ENCODE measurements at regions not wholly inside any gene's neighbourhood (a gene's known extent, or its start where the extent isn't known, plus 50 kb on each side); places are given as distances from the start of the nearest gene placed in this dataset.
A peak's percentile ranks its signal among the peaks of the same experiment; 100 is the strongest.

- Histone ChIP-seq H3K27me3 (no peaks in the 10 kb centered on the region), H3K4me1 (peaks cover 0 to 10% (median 2%) of the 10 kb centered on the region in 4 donors), H3K4me3 (no peak overlapping the region), H3K27ac (no peak overlapping the region), H3K9me3 (no peaks in the 10 kb centered on the region), H3K36me3 (no peaks in the 10 kb centered on the region)
- ATAC-seq (no peak), DNase-seq (no peak)
- intact Hi-C loops (cut with DNase I): loop anchor here (5.0 to 10.0 kb wide), 5 partner anchors 104 to 904 kb away; no protein-coding TSS in a partner anchor
- no CpG with 5 or more reads among the region's 1 CpG for WGBS (ENCODE audit: insufficient coverage, low coverage, low lambda C conversion rate, missing lambda C conversion rate)
- no peak for TF ChIP-seq POLR2A (IDR thresholded peaks at IDR 0.05)
- TF ChIP-seq, protein P1, sequence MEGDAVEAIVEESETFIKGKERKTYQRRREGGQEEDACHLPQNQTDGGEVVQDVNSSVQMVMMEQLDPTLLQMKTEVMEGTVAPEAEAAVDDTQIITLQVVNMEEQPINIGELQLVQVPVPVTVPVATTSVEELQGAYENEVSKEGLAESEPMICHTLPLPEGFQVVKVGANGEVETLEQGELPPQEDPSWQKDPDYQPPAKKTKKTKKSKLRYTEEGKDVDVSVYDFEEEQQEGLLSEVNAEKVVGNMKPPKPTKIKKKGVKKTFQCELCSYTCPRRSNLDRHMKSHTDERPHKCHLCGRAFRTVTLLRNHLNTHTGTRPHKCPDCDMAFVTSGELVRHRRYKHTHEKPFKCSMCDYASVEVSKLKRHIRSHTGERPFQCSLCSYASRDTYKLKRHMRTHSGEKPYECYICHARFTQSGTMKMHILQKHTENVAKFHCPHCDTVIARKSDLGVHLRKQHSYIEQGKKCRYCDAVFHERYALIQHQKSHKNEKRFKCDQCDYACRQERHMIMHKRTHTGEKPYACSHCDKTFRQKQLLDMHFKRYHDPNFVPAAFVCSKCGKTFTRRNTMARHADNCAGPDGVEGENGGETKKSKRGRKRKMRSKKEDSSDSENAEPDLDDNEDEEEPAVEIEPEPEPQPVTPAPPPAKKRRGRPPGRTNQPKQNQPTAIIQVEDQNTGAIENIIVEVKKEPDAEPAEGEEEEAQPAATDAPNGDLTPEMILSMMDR (IDR thresholded peaks at IDR 0.05): no peak
These were observed 51.7 kb upstream of the COBL start for GRCh38 chr7:51368334-51368733.

- no peak overlapping the region for H3K4me3 ChIP-seq
- H3K27ac ChIP-seq: no peak overlapping the region
- no peaks in the 10 kb centered on the region for H3K36me3 ChIP-seq
- H3K27me3 ChIP-seq: no peaks in the 10 kb centered on the region
- ATAC-seq (peak; percentile 62 to 72 (median 68)), DNase-seq (no peak)
- TF ChIP-seq POLR2A (IDR thresholded peaks at IDR 0.05): no peak
- TF ChIP-seq, protein P1 (IDR thresholded peaks at IDR 0.05): no peak
- peaks cover 0 to 10% (median 2%) of the 10 kb centered on the region in 4 donors for H3K4me1 ChIP-seq
- intact Hi-C loops (cut with DNase I): loop anchor here (5.0 to 10.0 kb wide), 5 partner anchors 103 to 903 kb away; no protein-coding TSS in a partner anchor
- no peaks in the 10 kb centered on the region for H3K9me3 ChIP-seq
- WGBS (ENCODE audit: insufficient coverage, low coverage, low lambda C conversion rate, missing lambda C conversion rate): 17% methylated on average over 3 of the region's 3 CpGs
These were observed 51.0 kb upstream of the COBL start for GRCh38 chr7:51367614-51367968.

DNA sequence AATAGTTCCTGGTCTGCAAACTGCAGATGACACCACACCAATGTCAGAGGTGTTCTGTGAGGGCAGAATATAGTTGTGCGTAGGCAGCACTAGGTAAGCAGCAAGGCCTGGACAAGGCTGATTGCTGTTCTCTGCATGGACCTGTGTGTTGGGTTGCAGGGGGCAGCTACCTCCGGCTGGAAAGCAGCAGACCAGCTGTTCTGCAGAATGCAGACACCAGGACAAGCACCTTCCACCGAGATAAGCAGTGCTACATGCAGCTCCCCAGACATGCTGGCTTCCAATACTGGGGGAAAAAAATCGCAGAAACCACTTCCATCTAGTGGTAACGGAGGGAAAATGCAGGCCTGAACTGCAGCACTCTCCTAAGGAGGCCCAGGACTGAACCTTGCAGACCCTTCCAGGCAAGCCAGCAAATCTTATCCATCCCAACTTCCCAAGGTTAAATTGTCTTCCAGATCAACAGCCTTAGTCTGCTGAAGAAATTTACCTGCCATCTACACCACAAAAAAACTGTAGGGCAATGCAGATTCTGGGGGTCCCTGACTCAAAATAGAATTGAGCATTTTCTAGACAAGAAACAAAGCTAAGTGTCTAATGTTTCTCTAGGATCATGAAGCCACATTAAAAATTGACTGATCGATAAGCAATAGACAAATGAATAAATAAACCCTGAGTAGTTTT is 50.5 kb upstream of the COBL start:
- no peak for TF ChIP-seq POLR2A (IDR thresholded peaks at IDR 0.05)
- TF ChIP-seq, protein P1 (IDR thresholded peaks at IDR 0.05): peak; percentile 61 to 86 (median 72)
- intact Hi-C loops (cut with DNase I): loop anchor here (5.0 to 10.0 kb wide), 5 partner anchors 102 to 902 kb away; no protein-coding TSS in a partner anchor
- DNase-seq (peak in 1 of 3 donors; percentile 53), ATAC-seq (peak; percentile 89 to 95 (median 92))
- H3K9me3 ChIP-seq: no peaks in the 10 kb centered on the region
- H3K4me1 ChIP-seq: peaks cover 0 to 10% (median 2%) of the 10 kb centered on the region in 4 donors
- WGBS (ENCODE audit: insufficient coverage, low coverage, low lambda C conversion rate, missing lambda C conversion rate): 10% methylated on average over 2 of the region's 6 CpGs
- no peak overlapping the region for H3K4me3 ChIP-seq
- H3K27me3 ChIP-seq: no peaks in the 10 kb centered on the region
- H3K27ac ChIP-seq: no peak overlapping the region
- H3K36me3 ChIP-seq: no peaks in the 10 kb centered on the region

Small RNAs in the stretch of these regions (small RNA-seq; reads per million reads assigned to genes)
- 0 reads per million in 2 experiments for gene RF00322
- 0 reads per million in 2 experiments for gene RN7SL292P
- 0 reads per million in 2 experiments for gene ROBO2P1

All from right lobe of liver (tissue), 6 donors.